Anterior cingulate cortex (tissue), 58 donors: ENCODE measurements at regions not wholly inside any gene's neighbourhood (a gene's known extent, or its start where the extent isn't known, plus 50 kb on each side); places are given as distances from the start of the nearest gene placed in this dataset.

Experiments used
- DNase-seq, 58 donors: peaks; one replicate each; lab custom pipeline; 2025; lab: John Stamatoyannopoulos, UW

- DNase-seq, result peak in 54 of 58 donors; percentile 1 to 82 (median 36)
These were observed 303.3 kb downstream of the IPMK start for GRCh38 chr10:57964351-57964750.

GRCh38 chr10:57963546-57963945 is 304.1 kb downstream of the IPMK start:
- no peak for DNase-seq

GRCh38 chr10:57962839-57963238 is 304.9 kb downstream of the IPMK start:
- DNase-seq, result no peak

- DNase-seq, result no peak
These were observed 306.2 kb downstream of the IPMK start for GRCh38 chr10:57961487-57961886.

GRCh38 chr10:57960406-57960805 is 307.3 kb downstream of the IPMK start:
- no peak for DNase-seq

GRCh38 chr10:57959318-57960006 is 308.2 kb downstream of the IPMK start:
- DNase-seq, result no peak

GRCh38 chr10:57955076-57955475 is 312.6 kb downstream of the IPMK start:
- DNase-seq, result no peak

- no peak for DNase-seq
These were observed 315.0 kb downstream of the IPMK start for GRCh38 chr10:57952741-57953140.

GRCh38 chr10:57950442-57950974 is 317.2 kb downstream of the IPMK start:
- no peak for DNase-seq

GRCh38 chr10:57948796-57949195 is 318.9 kb downstream of the IPMK start:
- no peak for DNase-seq

GRCh38 chr10:57946833-57947232 is 320.9 kb downstream of the IPMK start:
- DNase-seq, result no peak

GRCh38 chr10:57943701-57944100 is 324.0 kb downstream of the IPMK start:
- DNase-seq, result no peak

GRCh38 chr10:57925045-57925444 is 342.6 kb downstream of the IPMK start:
- DNase-seq, result no peak

GRCh38 chr10:57921140-57921539 is 346.6 kb downstream of the IPMK start:
- no peak for DNase-seq

- DNase-seq, result no peak
These were observed 347.8 kb downstream of the IPMK start for GRCh38 chr10:57919864-57920263.

GRCh38 chr10:57917019-57917418 is 350.7 kb downstream of the IPMK start:
- peak in 3 of 58 donors; percentile 0 to 38 (median 32) for DNase-seq

GRCh38 chr10:57905861-57906260 is 361.8 kb downstream of the IPMK start:
- peak in 1 of 58 donors; percentile 22 for DNase-seq

- DNase-seq, result no peak
These were observed 362.7 kb downstream of the IPMK start for GRCh38 chr10:57905010-57905409.

GRCh38 chr10:57898231-57898630 is 369.5 kb downstream of the IPMK start:
- DNase-seq, result no peak

GRCh38 chr10:57897611-57898010 is 370.1 kb downstream of the IPMK start:
- DNase-seq, result no peak

GRCh38 chr10:57894361-57894760 is 373.3 kb downstream of the IPMK start:
- no peak for DNase-seq

GRCh38 chr10:57891201-57892006 is 376.3 kb downstream of the IPMK start:
- no peak for DNase-seq
